LHCN-M2 (cell line): ENCODE measurements at regions not wholly inside any gene's neighbourhood (a gene's known extent, or its start where the extent isn't known, plus 50 kb on each side); places are given as distances from the start of the nearest gene placed in this dataset.
"Not testable (repeated sequence)": the region's sequence is repeated elsewhere in the genome, so short reads cannot be mapped to it uniquely, and the experiment has no call there.

Experiments used
- DNase-seq: peaks from one replicate; pipeline ENCODE4 v3.0.0-alpha.2; 2012; ENCODE audit warnings: low read depth

DNA sequence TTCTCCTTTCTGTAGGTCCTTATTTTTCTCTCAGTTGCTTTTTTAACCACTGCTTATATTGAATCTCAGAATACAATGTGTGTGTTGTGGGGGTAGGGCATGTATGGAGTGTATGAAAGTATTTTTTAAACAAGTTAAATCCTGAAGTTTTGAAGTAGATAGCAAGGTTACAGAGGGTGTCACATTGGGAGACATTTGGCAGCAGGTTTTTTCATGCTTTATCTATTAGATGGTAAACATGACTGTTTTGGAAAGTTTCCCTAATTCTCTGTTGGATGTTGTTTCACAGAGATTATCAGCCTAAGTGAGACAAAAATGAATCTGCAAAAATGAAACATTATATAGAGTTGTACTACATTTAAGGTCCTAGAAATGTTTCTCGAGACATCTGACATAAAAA is 190.6 kb upstream of the ARPP21 start:
- no peak for DNase-seq

DNA sequence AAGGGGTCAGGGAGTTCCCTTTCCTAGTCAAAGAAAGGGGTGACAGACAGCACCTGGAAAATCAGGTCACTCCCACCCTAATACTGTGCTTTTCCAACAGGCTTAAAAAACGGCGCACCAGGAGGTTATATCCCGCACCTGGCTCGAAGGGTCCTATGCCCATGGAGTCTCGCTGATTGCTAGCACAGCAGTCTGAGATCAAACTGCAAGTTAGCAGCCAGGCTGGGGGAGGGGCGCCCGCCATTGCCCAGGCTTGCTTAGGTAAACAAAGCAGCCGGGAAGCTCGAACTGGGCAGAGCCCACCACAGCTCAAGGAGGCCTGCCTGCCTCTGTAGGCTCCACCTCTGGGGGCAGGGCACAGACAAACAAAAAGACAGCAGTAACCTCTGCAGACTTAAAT is 184.5 kb upstream of the ARPP21 start:
- not testable (repeated sequence) for DNase-seq

DNA sequence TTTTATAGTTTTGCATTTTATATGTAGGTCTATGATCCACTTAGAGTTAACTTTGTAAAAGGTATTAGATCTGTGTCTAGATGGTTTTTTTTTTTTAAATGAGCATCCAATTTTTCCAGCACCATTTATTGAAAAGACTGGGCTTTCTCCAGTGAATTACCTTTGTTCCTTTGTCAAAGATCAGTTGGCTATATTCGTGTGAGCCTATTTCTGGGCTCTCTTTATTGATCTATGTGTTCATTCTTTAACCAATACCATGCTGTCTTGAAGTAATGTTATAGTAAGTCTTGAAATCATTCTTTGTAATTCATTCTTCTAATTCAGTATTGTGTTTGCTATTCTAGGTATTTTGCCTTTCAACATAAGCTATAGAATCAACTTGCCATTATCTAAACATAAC is 165.4 kb upstream of the ARPP21 start:
- DNase-seq, result no peak

DNA sequence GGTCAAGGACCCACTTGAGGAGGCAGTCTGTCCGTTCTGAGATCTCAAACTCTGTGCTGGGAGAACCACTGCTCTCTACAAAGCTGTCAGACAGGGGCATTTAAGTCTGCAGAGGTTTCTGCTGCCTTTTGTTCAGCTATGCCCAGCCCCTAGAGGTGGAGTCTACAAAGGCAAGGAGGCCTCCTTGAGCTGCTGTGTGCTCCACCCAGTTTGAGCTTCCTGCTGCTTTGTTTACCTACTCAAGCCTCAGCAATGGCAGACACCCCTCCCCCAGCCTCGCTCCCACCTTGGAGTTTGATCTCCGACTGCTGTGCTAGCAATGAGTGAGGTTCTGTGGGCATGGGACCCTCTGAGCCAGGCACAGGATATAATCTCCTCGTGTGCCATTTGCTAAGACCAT is 156.8 kb upstream of the ARPP21 start:
- DNase-seq, result not testable (repeated sequence)

DNA sequence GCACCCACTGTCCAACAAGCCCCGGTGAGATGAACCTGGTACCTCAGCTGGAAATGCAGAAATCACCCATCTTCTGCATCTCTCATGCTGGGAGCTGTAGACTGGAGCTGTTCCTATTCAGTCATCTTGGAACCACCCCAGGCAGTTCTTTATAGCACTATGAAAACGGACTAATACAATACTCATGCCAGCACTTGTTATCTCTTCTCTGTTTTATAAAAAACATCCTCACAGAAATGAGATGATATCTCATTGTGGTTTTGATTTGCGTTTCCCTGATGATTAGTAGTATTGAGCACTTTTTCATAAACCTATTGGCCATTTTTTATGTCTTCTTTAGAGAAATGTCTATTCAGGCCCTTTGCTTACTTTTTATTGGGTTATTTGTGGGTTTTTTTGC is 156.2 kb upstream of the ARPP21 start:
- no peak for DNase-seq

DNA sequence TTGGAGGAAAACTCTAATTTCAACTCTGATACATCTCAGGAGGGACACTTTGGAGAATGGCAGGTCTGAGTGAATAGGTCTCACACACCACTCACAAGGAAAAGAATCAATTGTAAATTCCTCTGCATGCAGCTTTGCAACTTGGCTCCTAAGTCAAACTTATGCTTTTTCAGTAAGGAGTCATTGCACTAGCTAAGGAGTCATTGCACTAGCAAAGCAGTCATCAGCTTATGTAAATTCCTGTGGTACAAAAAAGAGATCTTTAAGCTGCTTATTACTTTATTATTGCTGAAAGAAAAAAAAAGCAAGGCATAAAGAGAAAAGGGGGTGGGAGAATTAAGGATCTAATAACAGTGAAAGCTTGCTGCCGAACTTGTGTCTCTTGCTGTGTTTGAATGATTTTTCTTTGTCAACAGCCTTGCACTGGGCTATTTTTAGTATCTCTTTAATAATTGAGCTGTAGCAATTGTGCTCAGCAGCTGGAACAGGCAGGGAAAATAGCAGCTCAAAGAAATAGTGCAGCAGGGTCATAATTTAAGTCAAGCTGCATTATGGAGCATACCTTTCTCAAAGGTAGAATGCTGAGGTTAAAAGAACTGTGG is 154.3 kb upstream of the ARPP21 start:
- peak; percentile 2 for DNase-seq

DNA sequence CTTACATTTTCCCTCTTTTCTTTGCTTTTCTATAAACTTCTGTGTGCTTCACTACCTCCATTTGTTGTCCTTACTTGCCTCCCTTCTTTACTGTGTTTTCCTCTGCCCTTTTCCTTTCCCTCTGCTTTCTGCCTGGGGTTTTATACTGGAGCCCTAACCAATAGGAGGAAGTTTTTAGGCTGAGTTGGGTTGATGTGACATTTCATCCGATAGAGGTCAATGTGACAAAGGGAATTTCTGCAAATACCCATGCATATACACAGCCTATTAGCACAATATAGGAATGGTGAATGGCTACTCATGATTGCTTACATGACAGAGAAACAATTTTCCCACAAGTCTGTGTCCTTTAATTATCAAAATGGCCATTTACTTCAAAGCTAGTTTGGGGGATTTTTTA is 153.0 kb upstream of the ARPP21 start:
- DNase-seq, result no peak

DNA sequence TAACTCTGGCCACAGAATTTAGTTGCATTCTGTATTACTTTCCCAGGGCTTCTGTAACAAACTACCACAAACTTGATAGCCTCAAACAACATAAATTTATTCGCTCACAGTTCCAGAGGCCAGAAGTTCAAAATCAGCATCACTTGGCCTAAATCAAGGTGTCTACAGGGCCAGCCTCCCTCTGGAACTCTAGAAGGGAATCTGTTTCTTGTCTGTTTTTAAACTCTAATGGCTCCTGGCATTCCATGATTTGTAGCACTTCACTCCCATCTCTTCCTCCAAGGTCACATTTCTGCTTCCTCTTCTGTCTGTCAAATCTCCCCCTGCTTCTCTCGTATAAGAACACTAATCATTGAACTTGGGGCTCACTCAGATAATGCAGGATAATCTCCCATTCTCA is 151.9 kb upstream of the ARPP21 start:
- no peak for DNase-seq

DNA sequence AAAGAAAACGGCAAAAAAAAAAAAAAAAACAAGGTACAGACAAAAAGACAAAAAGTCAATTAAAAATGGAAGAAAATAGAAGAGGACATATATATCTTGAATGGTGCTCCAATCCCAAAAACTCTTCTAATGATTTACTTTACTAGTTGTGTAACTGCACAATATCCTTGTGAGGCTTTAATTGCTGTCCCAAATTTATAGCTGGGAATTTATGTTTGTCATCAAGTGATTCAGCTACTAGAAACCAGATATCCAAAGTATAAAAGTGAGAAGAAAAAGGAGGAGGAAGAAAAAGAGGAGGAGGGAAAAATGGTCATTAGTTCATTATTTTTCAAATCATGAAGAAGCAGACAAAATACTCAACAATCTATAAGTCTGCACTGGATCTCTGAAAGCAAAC is 150.8 kb upstream of the ARPP21 start:
- no peak for DNase-seq

DNA sequence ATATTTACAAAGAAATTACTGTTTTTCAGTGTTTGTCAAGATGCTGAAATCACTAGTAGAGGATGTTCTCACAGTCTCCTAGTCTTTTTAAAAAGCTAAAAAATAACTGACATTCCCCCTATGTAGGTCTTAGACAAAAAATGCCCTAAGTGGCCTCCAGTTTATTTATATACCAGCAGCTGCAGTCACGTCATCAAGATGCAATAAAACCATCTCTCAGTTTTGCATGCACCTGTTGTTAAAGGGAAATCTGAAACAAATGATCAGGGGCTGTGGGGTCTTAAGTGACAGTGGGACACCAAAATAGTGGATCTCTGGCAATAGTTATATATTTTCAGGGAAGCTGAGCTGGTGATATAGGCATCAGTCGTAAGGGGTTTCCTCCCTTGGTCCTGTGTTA is 146.5 kb upstream of the ARPP21 start:
- DNase-seq, result peak; percentile 50

DNA sequence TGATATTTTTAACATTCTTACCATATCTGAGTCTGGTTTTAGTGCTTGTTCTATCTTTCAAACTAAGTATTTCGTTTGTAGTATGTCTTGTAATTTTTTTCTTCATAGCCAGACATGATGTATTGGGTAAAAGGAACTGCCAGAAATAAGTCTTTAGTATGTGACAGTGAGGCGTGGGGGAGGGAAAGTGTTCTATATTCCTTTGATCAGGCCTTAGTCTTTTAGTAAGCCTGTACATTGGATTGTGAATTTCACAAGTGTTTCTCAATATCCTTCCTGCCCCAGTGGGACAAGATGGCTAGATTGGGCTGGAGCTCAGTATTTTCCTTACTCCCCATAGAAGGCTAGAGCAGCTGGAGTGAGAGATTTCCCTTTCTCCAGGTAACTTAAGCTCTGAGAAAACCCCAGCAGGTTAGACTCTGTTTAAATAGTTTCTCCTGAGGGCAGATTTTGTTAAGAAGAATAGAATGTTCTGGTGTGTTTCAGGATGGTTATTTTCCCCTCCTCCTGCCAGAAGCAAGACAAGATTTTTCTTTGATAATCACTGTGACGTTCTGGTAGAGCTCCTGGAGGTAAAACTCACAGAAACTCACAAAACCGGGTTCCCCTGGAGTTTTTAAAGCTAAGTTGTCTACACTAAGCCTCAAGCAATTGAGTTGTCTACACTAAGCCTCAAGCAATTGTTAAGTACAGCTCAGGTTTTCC is 140.7 kb upstream of the ARPP21 start:
- DNase-seq, result no peak

DNA sequence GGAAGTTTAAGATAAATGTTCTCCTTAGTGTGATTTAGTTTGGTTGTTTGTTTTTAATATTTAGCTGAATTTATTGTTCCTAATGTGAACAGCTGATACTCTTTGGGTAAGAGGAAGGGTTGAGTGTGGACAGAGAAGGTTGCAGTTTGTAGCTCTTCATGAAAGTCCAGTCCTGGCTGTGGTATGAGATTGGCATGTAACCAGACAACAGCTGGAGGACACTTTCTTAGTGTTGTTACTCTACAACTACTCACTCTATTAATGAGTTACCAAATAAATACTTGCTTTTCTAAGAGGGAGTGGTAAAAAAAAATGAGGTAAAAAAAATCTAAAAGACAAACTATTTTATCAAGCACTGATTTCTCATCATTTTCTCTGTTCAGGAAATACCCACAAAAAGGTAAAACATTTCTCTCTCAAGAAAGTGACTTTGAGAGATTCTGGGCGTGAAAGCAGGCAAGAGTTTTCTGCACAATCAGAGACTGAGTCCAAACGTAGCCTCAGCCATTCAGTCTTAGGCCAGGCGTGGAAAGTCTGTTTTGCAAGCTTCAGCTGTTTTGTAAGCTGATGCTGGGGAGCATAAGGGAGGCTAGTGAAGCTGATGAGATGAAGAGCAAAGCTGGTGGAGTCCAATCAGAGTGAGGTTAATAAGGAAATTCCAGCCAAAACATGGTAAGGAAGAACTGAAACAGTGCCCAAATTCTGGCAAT is 138.5 kb upstream of the ARPP21 start:
- peak; percentile 70 for DNase-seq

DNA sequence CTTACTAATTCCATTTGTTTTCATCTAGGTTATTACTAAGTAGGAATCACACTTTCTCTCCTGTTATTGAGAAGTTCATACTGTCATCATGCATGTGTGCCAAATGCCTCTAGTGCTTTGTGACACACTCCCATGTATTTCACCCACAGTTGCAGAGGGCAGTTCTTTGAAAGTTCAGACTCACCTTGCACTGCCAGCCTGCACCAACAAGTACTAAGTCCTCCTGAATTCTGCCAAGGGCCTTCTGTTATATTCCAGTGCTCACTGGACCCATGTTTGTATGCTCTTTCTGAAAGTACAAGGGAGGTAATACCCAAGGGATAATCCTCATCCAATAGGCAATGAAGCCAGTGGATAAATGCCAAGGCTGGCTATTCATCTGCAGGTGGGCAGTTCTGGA is 136.6 kb upstream of the ARPP21 start:
- no peak for DNase-seq

DNA sequence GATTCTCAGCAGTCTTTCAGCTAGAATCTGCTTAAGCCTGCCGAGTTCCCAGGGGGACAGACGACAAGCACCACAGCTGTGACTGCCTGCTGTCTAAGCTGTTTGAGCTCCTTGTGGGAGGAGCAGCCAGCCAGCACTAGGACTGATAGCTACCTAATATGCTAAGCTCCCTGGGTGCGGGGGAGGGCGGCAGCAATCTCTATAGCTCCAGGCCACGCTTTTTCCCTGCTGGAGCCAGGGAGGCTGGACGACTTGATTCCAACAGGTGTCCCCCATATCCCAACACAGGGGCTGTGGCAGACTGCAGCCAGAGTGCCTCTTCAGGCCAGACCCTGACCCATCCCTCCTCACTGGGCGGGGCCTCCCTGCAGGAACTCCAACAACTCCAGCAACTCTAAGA is 134.1 kb upstream of the ARPP21 start:
- peak; percentile 5 for DNase-seq

DNA sequence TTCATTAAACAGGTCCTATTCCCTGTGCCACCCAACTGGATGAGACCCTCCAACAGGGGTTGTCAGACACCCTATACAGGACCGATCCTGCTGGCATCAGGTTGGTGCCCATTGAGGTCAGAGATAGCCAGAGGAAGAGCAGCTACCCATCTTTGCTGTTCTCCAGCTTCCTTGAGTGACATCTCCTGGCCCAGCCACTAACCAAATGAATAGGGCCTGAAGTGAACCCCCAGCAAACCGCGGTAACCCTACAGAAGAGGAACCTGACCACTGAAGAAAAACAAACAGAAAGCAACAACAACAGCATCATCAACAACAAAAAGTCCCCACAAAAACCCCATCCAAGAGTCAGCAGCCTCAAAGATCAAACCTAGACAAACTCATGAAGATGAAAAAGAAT is 133.6 kb upstream of the ARPP21 start:
- DNase-seq, result no peak

DNA sequence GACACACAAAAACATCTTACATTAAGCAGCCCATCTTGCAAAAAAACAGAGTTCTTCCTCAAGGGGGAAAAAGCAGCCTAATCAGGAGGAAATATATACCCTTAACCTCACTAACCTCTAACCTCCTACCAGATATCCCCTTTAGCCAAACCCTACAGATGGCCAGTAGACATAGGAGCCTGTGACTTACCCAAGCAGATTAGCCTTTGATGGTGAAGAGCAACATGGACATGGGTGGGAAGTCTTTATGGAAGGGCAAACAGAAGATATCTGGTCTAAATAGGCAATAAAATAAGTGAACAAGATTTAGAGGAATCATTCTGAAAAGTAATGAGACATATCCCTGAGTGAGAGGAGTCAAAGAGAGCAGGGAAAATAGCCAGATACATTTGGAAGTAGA is 119.4 kb upstream of the ARPP21 start:
- DNase-seq, result no peak

DNA sequence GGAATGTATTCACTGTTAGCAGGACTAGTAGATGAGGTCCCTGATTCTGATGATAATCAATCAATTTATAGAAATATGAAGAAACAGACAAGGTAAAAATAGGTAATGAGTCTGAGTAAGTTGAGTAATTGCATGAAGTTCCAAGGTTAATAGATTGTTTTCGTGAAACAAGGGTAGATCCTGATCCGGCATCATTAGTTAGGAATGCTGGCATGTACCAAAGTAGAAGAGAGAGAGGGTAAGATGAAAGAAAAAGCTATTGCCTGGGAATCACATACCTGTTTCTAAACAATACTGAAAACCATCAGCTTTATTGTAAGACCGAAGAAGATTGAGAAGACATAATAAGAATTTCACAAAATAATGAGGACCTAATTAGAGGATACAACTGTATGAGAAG is 118.1 kb upstream of the ARPP21 start:
- DNase-seq, result no peak

DNA sequence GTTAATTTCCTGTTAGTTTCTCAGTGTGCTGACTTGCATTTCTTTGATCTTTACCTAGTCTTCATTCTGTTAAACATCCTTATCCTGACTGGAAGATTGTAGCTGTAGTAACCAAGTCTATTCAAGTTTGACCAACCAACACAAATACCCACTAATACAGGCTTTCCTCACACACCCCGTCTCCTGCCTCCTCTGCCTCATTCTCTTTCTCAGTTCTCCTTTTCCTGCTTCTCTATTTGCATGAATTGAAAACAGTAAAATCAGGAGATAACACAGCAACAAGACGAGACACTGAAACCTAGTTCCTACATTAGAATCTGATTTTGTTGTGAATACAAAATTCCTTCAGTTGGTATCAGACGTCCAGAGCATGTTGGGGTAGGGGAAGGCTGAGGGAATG is 116.9 kb upstream of the ARPP21 start:
- DNase-seq, result no peak

DNA sequence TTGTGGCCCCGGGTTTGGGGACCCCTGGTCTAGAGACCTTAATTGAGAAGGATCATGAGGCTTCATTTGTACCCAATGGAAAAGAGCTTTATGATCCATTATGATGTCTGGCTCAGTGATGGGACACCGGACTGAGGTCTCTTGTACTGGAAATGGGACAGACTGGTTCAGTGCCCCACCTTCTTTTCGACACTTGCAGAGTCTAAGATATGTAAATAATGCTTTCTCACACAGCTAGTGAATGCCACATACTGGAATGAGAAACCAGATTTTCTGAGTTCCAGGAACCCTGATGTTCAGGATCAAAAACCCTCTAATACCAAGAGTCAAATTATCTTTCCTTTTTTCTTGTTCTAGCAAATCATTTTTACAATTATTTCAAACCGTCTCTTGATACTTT is 116.3 kb upstream of the ARPP21 start:
- no peak for DNase-seq

DNA sequence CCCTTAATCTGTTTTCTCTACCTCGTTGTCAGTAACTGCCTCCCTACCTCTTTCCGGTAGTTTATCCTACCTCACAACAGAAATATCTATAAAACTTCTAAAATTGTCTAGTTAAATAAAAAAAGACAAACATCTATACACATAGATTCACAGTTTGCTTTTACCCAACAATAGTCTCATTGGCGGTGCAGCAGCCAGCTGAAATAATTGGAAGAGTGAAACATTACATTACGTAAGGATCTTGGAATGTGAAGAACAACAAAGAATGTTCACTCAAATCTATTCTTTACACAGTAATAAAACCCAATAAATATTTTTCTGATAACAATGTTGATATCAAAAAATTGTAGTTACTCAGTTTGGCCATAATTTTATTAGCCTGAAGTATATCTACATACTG is 115.5 kb upstream of the ARPP21 start:
- DNase-seq, result peak; percentile 80

DNA sequence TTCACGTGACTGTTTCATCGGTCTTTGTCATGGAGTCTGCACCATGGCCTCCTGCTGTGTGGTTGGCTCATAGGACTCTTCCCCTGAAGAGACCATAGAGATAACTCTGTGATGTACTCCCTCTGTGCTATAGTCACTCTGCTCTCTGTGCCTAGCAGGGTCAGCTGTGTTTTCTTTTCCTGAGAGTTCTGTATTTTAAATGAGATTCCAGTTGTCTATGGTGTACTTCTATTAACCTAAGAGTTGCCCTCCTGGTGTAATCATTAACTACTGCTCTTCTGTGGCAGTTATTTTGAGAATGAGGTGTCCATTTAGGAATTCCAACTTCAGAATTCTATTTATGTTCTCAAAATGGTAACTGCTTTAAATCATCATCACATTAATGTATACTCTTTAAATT is 114.5 kb upstream of the ARPP21 start:
- DNase-seq, result no peak

DNA sequence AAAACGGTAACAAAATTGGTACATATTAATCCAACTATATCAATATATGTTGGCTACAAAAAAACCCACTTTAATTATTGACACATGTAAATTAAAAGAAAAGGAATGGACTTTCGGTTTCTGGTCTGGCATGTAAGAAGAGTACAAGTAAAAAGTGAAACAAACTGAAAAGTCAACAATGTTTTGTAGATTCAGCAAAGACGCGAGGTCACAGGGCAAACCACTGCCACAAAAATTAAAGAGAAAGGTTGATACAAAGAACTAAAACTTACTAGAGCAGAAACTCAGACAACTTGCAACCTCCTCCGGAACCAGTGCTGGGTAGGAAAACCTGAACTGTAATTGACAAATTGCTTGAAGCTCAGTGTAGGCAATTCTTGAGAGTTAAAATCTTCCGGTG is 110.6 kb upstream of the ARPP21 start:
- peak; percentile 18 for DNase-seq

DNA sequence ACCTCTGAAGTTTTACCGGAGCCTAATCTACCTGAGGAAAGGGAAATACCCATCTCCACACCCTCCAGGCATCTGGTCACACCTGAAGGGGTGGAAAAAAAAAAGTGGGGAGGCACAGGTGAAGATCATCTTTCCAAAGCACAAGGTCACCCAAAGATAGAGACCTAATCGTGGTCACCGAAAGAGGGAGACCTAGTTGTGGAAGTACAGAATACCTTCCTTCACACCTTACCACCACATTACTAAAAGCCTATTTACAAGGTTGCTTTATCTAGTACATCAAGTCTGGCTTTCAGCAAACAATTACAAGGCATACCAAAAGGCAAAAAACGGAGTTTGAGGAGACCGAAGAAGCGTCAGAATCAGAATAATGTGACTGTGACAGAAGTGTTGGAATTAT is 110.0 kb upstream of the ARPP21 start:
- DNase-seq, result no peak
